Esophagus squamous epithelium (tissue), 5 donors: ENCODE measurements at regions not wholly inside any gene's neighbourhood (a gene's known extent, or its start where the extent isn't known, plus 50 kb on each side); places are given as distances from the start of the nearest gene placed in this dataset.

ENCODE experiments used
- DNase-seq: peaks from one replicate; lab custom pipeline; 2025; lab: John Stamatoyannopoulos, UW
- H3K27ac ChIP-seq, 4 donors: fragments of 200-600 bp; sonication (generic); one replicate each; pipeline ENCODE4 v1.5.1; 2016 to 2019; ENCODE audit warnings: mild to moderate bottlenecking in 1 of 4
- H3K27me3 ChIP-seq, 4 donors: fragments of 200-600 bp; sonication (generic); 1 replicate in 3 of 4; 2 replicates in 1 of 4; pipeline versions ENCODE4 v1.5.1 to v1.6.0; 2017 to 2021; ENCODE audit warnings: antibody characterized with exemption in 1 of 4
- H3K36me3 ChIP-seq, 3 donors: fragments of 200-600 bp; sonication (generic); one replicate each; pipeline ENCODE4 v1.5.1; 2016 to 2019
- H3K4me1 ChIP-seq, 3 donors: fragments of 200-600 bp; sonication (generic); one replicate each; pipeline ENCODE4 v1.5.1; 2017 to 2019
- H3K4me3 ChIP-seq, 4 donors: fragments of 200-600 bp; sonication (generic); 1 replicate in 3 of 4; 2 replicates in 1 of 4; pipeline ENCODE4 v1.5.1; 2016 to 2019; ENCODE audit warnings: mild to moderate bottlenecking in 2 of 4, moderate library complexity in 1 of 4
- H3K9me3 ChIP-seq, 3 donors: fragments of 200-600 bp; sonication (generic); one replicate each; pipeline ENCODE4 v1.5.1; 2016 to 2019
- POLR2A ChIP-seq, 4 donors: fragments of 450-650 bp; IDR thresholded peaks; one replicate each; pipeline ENCODE4 v1.6.1; 2017; ENCODE audit warnings: antibody characterized with exemption in 4 of 4, mild to moderate bottlenecking in 4 of 4, moderate library complexity in 3 of 4
- WGBS, 2 donors: methylation state at CpG; one replicate each; pipeline ENCODE4 v1.1.5; 2018; 5-methylcytosine and 5-hydroxymethylcytosine counted together
- intact Hi-C: fragments of 100-400 bp; cut with DNase I; formaldehyde crosslinking; loops from one replicate; pipeline ENCODE4 v1.15.0; 2022
- TF ChIP-seq, protein P1 (sequence below), 6 experiments: fragments of 450-650 bp in 4 of 6; fragments of 200-600 bp in 2 of 6; sonication (generic) in 2 of 6; IDR thresholded peaks; one replicate each; pipeline ENCODE4 v1.5.1; 2016 to 2019; ENCODE audit warnings: antibody characterized with exemption in 6 of 6, mild to moderate bottlenecking in 4 of 6, moderate library complexity in 4 of 6
- donor health status: DM: yes; HTN: yes; CAD: no.

DNA sequence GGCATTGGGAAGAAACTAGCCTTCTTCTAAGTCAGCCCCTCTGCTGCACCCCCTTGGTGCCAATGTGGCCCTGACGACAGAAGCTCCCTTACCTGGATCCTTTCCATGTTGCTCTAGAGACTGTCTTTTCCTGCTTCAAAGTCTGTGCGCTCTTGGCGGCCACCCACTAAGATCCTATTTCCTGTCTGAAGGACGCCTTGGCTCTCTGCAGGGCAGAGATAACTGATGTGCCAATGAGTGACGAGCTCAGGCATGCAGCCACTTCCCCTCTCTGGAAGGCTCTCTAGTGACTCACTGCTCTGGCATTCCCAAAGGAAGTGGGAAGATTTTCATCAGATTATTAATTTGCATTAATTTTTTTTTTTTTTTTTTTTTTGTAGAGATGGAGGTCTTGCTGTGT, 273.5 kb downstream of the CDH20 start:
- Histone ChIP-seq H3K4me1 (peaks cover 5 to 31% (median 8%) of the 10 kb centered on the region in 3 donors), H3K9me3 (no peaks in the 10 kb centered on the region), H3K4me3 (peak overlapping the region; percentile 1 to 53 (median 29)), H3K27me3 (no peaks in the 10 kb centered on the region), H3K36me3 (no peaks in the 10 kb centered on the region), H3K27ac (peak overlapping the region; percentile 28 to 65 (median 60))
- 7 to 14% methylated on average over 5 of the region's 5 CpGs for WGBS, 2 donors
- intact Hi-C loops: no loop called here
- no peak for DNase-seq
- TF ChIP-seq POLR2A (IDR thresholded peaks at IDR 0.05): no peak
- TF ChIP-seq, protein P1, sequence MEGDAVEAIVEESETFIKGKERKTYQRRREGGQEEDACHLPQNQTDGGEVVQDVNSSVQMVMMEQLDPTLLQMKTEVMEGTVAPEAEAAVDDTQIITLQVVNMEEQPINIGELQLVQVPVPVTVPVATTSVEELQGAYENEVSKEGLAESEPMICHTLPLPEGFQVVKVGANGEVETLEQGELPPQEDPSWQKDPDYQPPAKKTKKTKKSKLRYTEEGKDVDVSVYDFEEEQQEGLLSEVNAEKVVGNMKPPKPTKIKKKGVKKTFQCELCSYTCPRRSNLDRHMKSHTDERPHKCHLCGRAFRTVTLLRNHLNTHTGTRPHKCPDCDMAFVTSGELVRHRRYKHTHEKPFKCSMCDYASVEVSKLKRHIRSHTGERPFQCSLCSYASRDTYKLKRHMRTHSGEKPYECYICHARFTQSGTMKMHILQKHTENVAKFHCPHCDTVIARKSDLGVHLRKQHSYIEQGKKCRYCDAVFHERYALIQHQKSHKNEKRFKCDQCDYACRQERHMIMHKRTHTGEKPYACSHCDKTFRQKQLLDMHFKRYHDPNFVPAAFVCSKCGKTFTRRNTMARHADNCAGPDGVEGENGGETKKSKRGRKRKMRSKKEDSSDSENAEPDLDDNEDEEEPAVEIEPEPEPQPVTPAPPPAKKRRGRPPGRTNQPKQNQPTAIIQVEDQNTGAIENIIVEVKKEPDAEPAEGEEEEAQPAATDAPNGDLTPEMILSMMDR (IDR thresholded peaks at IDR 0.05): no peak

DNA sequence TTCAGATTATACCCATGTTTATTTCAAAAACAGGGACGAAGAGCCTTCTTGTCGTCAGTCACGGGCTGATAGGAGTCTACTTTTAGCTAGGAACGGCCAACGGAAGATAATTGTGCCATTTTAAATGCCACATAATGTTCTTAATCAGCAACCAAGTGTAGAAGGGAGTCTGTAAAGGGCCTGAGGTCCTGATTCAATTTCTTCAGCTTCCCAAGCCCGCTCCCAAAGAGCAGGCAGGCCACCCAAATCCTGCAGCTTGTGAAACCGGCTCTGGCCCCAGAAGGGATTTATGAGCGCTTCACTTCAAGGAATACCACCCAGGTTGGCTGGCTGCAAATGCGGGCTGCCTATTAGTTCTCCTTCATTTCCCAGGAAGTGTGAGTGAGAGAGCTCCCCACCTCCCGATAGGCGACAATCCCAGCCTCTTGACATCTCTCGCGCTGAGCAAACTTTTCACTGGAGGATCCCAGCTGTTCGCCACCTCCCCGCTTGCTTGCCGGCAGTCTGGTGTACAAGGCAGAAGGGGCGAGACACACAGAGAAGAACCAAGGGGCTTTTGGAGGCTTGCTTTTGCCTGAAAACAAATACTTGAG, 272.9 kb downstream of the CDH20 start:
- no peak for TF ChIP-seq POLR2A (IDR thresholded peaks at IDR 0.05)
- TF ChIP-seq, protein P1 (IDR thresholded peaks at IDR 0.05): no peak
- WGBS, 2 donors: 36 to 41% methylated on average over 11 to 15 of the region's 17 CpGs
- no peak for DNase-seq

DNA sequence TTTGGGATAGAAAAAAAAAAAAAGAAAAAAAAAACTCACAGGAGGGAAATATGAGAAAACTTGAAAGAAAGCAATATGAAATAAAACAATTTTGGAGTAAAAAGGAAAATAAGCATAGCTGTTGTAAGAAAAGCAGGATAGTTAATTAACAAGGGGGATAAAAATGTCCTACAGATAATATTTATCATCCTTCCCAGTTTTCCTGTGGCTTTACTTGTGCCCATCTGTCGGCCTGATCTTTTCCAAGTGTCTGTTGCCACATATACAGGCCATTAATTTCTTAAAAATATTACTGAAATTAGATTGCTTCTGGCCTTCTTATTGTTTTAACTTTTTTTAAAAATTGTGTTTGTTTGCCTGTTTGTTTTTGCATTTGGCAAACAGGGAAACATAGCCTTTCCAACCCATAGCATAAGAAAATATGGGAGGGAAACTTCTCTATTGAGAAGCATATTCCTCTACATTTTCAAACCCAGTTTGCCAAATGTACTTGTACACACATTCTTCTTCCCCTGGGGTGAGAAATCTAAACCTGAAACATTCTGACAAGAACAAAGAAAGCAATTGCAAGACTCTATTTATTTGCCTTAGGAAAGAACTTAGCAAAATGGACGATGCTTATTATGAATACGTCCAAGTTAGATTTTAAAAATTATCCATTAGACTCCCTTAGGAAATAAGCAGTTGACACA, 272.3 kb downstream of the CDH20 start:
- 33 to 67% methylated on average over 3 of the region's 3 CpGs for WGBS, 2 donors
- intact Hi-C loops: no loop called here
- Histone ChIP-seq H3K9me3 (no peaks in the 10 kb centered on the region), H3K4me1 (peaks cover 5 to 34% (median 8%) of the 10 kb centered on the region in 3 donors), H3K36me3 (no peaks in the 10 kb centered on the region), H3K27ac (peak overlapping the region in 2 of 4 donors; percentile 63 to 65), H3K27me3 (no peaks in the 10 kb centered on the region), H3K4me3 (peak overlapping the region in 1 of 4 donors; percentile 53)
- DNase-seq: no peak
- TF ChIP-seq, protein P1 (IDR thresholded peaks at IDR 0.05): no peak
- TF ChIP-seq POLR2A (IDR thresholded peaks at IDR 0.05): no peak

More for the DNA sequence above, 272.9 kb downstream of the CDH20 start:
- Histone ChIP-seq H3K27me3 (no peaks in the 10 kb centered on the region), H3K4me1 (peaks cover 5 to 34% (median 8%) of the 10 kb centered on the region in 3 donors), H3K9me3 (no peaks in the 10 kb centered on the region), H3K4me3 (peak overlapping the region; percentile 1 to 53 (median 29)), H3K27ac (peak overlapping the region; percentile 28 to 65 (median 60)), H3K36me3 (no peaks in the 10 kb centered on the region)
- intact Hi-C loops: no loop called here
